GM12892 (cell line): ENCODE measurements at regions not wholly inside any gene's neighbourhood (a gene's known extent, or its start where the extent isn't known, plus 50 kb on each side); places are given as distances from the start of the nearest gene placed in this dataset.

Experiments used
- DNase-seq: peaks from one replicate; pipeline ENCODE4 v3.0.0; 2011; ENCODE audit not compliant: insufficient read length
- FAIRE-seq: peaks from 2 replicates; lab custom pipeline; 2011; peaks lifted over from hg19 to GRCh38; lab: Jason Lieb, UNC
- POLR2A ChIP-seq: IDR thresholded peaks from 2 replicates; pipeline ENCODE4 v1.6.1; 2011; ENCODE audit warnings: low read depth, low read length, control low read depth
- POLR2AphosphoS5 ChIP-seq: IDR thresholded peaks from 2 replicates; pipeline ENCODE4 v1.6.1; 2011; ENCODE audit warnings: low read depth, low read length, control low read depth
- TAF1 ChIP-seq: IDR thresholded peaks from 2 replicates; pipeline ENCODE4 v1.6.1; 2011; ENCODE audit warnings: low read depth, mild to moderate bottlenecking, control low read depth, low read length, borderline replicate concordance

DNA sequence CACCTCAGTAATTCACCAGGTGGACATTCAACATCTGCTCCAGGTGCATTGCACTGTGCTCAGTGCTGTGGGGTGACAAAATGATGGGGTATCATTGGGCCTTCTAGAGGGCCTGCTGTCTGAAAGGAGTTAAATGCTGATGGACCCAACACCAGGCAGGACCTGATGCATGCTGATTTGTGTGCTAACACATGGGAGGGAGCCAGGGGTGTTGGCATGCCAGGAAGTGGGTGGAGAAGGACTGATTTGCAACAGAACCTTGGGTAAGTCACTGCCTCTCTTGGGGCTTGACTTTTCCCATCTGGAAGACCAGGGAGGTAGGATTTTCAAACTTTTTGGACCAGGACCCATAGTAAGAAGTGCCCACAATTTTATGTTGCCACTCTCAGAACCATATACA is 57.9 kb upstream of the CXCR4 start:
- no peak for TF ChIP-seq POLR2AphosphoS5
- TF ChIP-seq TAF1: no peak
- FAIRE-seq: no peak
- no peak for DNase-seq

DNA sequence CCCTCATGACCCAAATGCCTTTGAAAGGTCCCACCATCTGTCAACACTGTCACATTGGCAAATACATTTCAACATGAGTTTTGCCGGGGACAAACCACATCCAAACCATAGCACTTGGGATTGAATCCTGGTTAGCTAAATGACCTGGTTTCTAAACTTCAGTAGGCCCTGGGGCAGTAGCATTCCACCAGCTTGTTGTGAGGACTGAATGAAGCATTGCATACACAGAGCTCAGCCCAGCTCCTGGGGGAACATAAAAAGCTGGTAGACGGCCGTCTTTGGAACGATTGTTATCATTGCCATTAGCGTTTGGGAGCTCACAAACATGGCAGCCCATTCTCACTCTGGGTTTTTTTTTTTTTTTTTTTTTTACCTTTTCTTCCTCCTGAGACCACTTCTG is 57.5 kb upstream of the CXCR4 start:
- TF ChIP-seq POLR2A (no peak), POLR2AphosphoS5 (no peak), TAF1 (no peak)
- FAIRE-seq: no peak
- DNase-seq: no peak

DNA sequence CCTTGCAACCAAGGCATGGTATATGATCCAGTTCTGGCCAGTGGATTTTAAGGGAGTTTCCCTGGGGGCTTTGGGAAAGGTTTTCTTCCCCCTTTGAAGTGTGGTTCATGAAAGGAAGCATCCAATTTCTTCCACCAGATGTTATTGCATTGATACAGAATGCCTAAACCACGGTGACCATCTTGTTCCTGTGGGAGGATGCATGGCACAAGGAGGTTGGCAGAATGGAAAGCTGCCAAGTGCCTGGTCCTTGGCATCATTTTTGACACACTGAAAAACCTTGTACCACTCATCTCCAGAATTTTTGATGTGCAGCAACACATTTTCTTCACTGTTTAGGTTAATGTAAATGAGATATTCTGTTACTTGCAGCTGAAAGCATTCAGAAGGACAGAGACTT is 55.2 kb upstream of the CXCR4 start:
- no peak for TF ChIP-seq POLR2AphosphoS5
- no peak for TF ChIP-seq TAF1
- TF ChIP-seq POLR2A: no peak
- FAIRE-seq (no peak), DNase-seq (no peak)

DNA sequence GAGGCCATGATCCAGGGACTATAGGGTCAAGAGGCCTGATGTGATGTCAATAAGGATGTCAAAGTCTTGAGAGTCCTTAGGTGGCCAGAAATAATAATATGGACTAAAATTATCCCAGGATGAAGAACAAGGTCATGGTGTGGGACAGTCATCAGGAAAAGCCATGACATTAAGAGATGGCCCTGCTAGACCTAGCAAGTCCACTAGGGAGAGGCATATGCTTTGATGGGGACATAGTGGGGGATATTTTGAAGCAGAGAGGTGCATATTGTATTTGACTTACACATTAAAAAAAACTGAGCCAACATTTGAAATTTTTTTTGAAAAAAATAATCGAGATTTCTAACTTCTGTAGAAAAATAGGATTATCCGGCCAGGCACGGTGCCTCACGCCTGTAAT is 53.3 kb upstream of the CXCR4 start:
- no peak for DNase-seq
- FAIRE-seq: no peak
- TF ChIP-seq TAF1 (no peak), POLR2A (no peak)

DNA sequence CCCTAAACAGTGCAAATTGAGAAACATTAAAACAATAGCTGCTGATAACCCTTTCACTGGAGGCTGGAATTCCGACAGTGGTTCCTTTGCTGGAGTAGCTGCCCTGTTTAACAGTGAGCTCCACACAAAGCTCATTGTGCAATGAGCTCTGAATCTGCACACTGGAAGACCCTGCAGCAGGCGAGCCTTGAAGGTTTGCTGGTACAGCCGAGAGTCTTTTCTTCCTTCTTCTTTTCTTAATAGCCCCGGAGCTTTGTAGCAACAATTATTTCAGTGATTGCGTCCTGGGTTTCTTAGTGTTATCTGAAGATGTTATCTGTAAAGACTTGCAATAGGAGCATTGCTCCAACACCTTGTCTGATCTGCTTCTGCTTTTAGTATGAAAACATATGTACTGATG is 50.8 kb upstream of the CXCR4 start:
- no peak for FAIRE-seq
- no peak for DNase-seq
- TF ChIP-seq POLR2AphosphoS5: no peak
- TF ChIP-seq POLR2A: no peak
- TF ChIP-seq TAF1: no peak

DNA sequence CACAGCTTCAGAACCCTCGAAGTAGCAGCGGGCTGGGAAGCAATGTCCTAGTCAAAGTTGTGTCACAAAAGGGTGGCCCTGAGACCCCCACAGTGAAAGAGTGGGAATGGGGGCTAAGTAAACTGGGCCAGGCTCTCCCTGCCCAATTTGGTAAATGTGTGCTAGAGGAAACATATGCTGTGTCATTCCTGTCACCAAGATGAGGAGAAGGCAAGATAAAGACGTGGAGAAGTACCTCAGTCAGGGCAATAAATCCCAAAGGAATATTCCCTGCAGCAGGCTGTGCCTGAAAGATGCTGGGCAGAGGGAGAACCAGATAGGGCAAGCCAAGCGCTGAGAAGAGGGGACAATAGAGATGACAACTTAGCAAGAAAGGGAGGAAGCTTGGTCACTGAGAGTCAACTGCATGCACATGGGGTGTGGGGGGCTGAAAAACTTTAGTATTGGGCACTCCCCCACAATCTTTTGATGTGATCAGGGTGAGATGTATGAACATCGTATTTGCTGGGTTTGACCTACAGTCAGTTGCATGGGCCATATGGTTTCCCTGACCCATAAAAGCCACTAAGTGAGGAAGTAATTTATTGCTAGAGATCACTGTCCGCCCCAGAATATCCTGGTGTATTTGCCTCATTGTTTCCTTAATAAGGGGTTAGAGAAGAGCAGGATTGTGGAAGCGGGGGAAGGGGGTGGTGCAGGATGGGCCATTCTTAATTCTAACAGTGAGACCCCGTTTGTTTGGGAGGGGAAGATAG is 49.9 kb upstream of the CXCR4 start:
- TF ChIP-seq TAF1 (no peak), POLR2AphosphoS5 (no peak), POLR2A (no peak)
- no peak for DNase-seq
- FAIRE-seq: no peak
